HepG2 (cell line): ENCODE measurements at regions not wholly inside any gene's neighbourhood (a gene's known extent, or its start where the extent isn't known, plus 50 kb on each side); places are given as distances from the start of the nearest gene placed in this dataset.

Experiments used
- MAF1 ChIP-seq: sonication (generic); formaldehyde crosslinking; IDR thresholded peaks from 2 replicates; pipeline ENCODE4 v1.5.0; 2020; ENCODE audit warnings: missing genetic modification reagents, borderline replicate concordance
- TAF1 ChIP-seq: sonication (generic); formaldehyde crosslinking; IDR thresholded peaks from 2 replicates; pipeline ENCODE4 v1.4.0; 2020; ENCODE audit warnings: missing genetic modification reagents
- TBX3 ChIP-seq: fragments of 450-650 bp; IDR thresholded peaks from 2 replicates; pipeline ENCODE4 v1.6.1; 2017; ENCODE audit warnings: antibody characterized with exemption, mild to moderate bottlenecking, inconsistent platforms, borderline replicate concordance
- ZNF3 ChIP-seq: IDR thresholded peaks from 2 replicates; pipeline ENCODE4 v1.7.0; 2017; ENCODE audit warnings: inconsistent platforms

GRCh38 chr7:405489-406211, 114.0 kb downstream of the PDGFA start:
- no peak for TF ChIP-seq TBX3
- TF ChIP-seq ZNF3 = no peak
- no peak for TF ChIP-seq MAF1
- no peak for TF ChIP-seq TAF1 (CRISPR knock-in tag)
